C1 segment of cervical spinal cord (tissue), 14 donors: ENCODE measurements at regions not wholly inside any gene's neighbourhood (a gene's known extent, or its start where the extent isn't known, plus 50 kb on each side); places are given as distances from the start of the nearest gene placed in this dataset.
"Not testable (repeated sequence)": the region's sequence is repeated elsewhere in the genome, so short reads cannot be mapped to it uniquely, and the experiment has no call there.

Experiments
- DNase-seq, 14 donors: peaks; one replicate each; lab custom pipeline; 2025; lab: John Stamatoyannopoulos, UW

DNA sequence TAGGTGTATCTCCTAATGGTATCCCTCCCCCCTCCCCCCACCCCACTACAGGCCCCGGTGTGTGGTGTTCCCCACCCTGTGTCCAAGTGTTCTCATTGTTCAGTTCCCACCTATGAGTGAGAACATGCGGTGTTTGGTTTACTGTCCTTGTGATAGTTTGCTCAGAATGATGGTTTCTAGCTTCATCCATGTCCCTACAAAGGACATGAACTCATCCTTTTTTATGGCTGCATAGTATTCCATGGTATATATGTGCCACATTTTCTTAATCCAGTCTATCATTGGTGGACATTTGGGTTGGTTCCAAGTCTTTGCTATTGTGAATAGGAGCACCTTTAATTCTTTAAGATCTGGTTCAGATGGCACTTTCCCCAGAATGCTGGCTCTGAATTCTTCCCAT lies 58.5 kb upstream of the PTGFRN start:
- DNase-seq: not testable (repeated sequence)

DNA sequence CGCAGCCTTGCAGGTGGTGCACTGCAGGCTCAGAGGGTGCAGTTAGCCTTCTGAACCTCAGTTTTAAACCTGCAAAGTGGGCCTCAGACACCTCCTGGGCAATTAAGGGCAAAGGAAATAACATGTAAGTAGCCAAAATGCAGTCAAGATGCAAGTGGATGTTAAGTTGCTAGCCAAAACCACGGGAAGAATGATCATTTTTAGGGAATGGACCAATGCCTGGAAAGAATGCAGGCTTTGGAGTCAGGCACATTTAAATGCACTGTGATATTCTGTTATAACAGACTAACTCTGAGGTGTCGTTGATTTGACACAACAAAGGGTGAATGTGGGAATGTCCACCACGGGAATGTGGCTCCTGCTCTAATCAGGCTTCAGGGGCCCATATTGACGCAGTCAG lies 57.9 kb upstream of the PTGFRN start:
- DNase-seq: no peak

DNA sequence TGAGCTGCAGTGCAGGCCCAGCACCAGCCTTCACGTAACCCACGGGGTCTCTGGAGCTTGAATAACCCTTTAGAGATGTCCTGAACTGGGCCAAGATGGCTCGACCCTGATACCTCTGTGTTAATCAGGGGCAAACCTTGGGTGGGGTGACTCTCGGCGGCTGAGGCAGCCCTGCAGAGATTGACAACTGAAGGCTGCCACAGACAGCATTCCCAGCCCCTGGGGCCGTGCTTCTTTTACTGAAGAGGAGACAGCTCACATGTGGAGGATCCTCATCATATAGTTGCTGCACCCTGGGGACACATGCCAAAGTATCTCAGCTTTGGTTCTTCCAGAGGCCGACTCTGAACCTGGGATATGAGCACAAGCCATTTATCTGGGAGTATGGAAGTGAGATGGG lies 57.3 kb upstream of the PTGFRN start:
- DNase-seq: no peak

DNA sequence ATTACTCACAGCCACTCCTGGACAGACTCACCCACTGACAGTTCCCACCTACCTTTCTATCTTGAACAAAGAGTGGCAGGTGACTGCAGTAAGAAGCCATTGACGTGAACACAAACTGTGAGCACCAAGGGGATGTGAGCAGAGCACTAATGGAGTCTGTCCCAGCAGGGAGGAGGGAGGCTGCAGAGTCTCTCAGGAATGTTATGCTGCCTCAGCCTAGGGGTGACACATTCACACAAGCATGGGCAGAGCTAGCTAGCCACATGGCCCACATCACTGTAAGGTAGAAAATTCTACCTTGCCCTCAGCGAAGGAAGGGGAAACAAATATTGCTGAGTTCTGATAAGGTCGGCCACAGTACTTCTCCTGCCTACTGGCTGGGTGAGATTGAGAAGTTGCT lies 56.8 kb upstream of the PTGFRN start:
- no peak for DNase-seq

GRCh38 chr1:116853680-116854402 lies 55.9 kb upstream of the PTGFRN start:
- DNase-seq: no peak

GRCh38 chr1:116854403-116854690 lies 55.4 kb upstream of the PTGFRN start:
- no peak for DNase-seq

GRCh38 chr1:116854716-116855115 lies 55.0 kb upstream of the PTGFRN start:
- no peak for DNase-seq

DNA sequence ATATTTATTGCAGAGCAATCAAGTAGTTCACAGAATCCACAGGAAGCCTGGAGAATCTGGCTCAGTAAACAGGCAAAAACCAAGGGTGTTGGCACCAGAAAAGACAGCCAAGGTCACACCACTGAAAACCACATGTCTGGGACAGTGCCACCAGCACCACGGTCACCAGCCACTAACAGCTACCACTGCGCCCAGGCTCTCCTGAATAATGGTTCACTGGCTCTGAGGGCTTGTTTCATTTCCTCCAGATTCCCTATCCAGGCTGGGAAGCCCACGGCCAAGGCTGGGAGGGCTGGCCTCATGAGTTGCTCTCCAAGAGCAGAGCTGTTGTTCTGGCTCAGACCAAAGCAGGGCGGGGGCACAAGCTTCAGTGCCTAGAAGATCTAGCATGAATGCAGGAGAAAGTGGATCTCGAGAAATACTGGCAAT lies 54.5 kb upstream of the PTGFRN start:
- DNase-seq: peak in 8 of 14 donors; percentile 2 to 49 (median 10)

- DNase-seq: no peak
Observed at GRCh38 chr1:116855773-116856201, 53.9 kb upstream of the PTGFRN start.

DNA sequence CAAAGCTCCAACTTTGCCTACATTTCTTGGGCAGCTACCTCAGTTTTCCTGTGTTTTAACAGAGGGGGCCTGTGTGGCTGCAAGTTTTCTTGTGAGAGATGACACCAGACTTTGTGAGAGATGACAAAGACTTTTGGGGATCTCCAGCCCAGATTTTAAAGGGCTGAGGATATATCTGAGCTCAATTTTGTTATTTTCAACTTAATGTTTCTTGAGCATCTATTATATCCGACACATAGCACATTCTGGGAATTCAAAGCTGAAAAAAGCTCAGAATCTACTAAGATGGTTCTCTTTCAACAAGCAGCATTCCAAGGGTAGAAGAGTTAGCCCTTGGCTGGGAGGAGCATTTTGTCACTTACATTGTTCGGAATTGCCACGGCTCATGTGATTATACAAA lies 53.4 kb upstream of the PTGFRN start:
- DNase-seq: no peak

DNA sequence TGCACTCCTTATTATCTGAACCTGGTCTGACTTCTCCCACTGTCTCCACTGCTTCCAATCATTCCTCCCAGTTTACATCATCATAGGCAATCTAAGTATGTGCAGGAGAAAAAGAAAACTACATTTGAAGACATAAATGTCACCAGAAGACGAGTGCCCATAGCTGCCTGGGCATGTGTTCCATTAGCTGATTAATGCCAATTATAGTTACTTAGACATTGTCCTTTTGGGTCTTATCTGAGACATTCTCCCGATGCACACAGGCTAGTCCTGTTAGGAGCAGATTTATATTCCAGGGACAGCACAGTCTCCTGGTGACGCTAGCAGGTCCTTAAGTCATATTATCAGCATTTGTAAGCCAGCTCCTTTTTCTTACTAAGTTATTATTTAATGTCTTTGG lies 52.6 kb upstream of the PTGFRN start:
- DNase-seq: no peak
